ENCODE measurements at regions not wholly inside any gene's neighbourhood (a gene's known extent, or its start where the extent isn't known, plus 50 kb on each side); places are given as distances from the start of the nearest gene placed in this dataset.

GRCh38 chr11:103682318-103683184 lies 353.9 kb upstream of the DDI1 start:
- Mint-ChIP-seq H3K36me3 (no peaks in the 10 kb centered on the region), H3K4me1 (peaks cover 20% of the 10 kb centered on the region), H3K9me3 (peaks cover 10% of the 10 kb centered on the region), H3K27ac (no peak overlapping the region), H3K4me3 (peak overlapping the region; percentile 16), H3K27me3 (ENCODE audit: low read depth) (no peaks in the 10 kb centered on the region)
- TF ChIP-seq IRF2 (CRISPR knock-in tag; IDR thresholded peaks at IDR 0.05; ENCODE audit: borderline replicate concordance, low read depth), result no peak
- TF ChIP-seq FOXK1 (CRISPR knock-in tag; IDR thresholded peaks at IDR 0.05), result 0 out of 2 replicates have a peak, but pooled peaks have one; percentile 55
- 0 out of 2 replicates have a peak, but pooled peaks have one; percentile 17 for TF ChIP-seq ZBTB21 (CRISPR knock-in tag; IDR thresholded peaks at IDR 0.05; ENCODE audit: borderline replicate concordance)
- no peak for TF ChIP-seq NR1H2 (CRISPR knock-in tag; IDR thresholded peaks at IDR 0.05)
- TF ChIP-seq NFYB (CRISPR knock-in tag; conservative IDR thresholded peaks at IDR 0.05; ENCODE audit: low read depth), result no peak
- no peak for TF ChIP-seq JUN (CRISPR knock-in tag; IDR thresholded peaks at IDR 0.05)
- TF ChIP-seq PRDM15 (CRISPR knock-in tag; IDR thresholded peaks at IDR 0.05), result peak; percentile 95
- peak; percentile 82 for TF ChIP-seq CTCF (IDR thresholded peaks at IDR 0.05)
- DNase-seq (ENCODE audit: low spot score) (peak; percentile 66), ATAC-seq (peak; percentile 96)
- ChIA-PET CTCF (interaction anchor here (0.5 to 1.9 kb wide), 56 partner anchors 10 to 1159 kb away, joined by 3 to 41 read pairs (median 4); partner anchors contain the start of gene PDGFD), POLR2A (no interaction called here)

GRCh38 chr11:103683576-103683975 lies 352.9 kb upstream of the DDI1 start:
- POLR2A ChIA-PET, result no interaction called here
- no peak for DNase-seq (ENCODE audit: low spot score)
- no peak for ATAC-seq
- Mint-ChIP-seq H3K27me3 (ENCODE audit: low read depth) (no peaks in the 10 kb centered on the region), H3K27ac (no peak overlapping the region), H3K36me3 (no peaks in the 10 kb centered on the region), H3K4me1 (peaks cover 20% of the 10 kb centered on the region), H3K4me3 (no peak overlapping the region), H3K9me3 (peaks cover 10% of the 10 kb centered on the region)
- CTCF ChIA-PET, result interaction anchor here (1.8 to 1.9 kb wide), 5 partner anchors 83 to 571 kb away, joined by 4 to 41 read pairs (median 13); partner anchors contain the start of gene PDGFD
- no peak for TF ChIP-seq MAX (CRISPR knock-in tag; IDR thresholded peaks at IDR 0.05)
- no peak for TF ChIP-seq HMGXB4 (CRISPR knock-in tag; IDR thresholded peaks at IDR 0.05)
- TF ChIP-seq SP1 (CRISPR knock-in tag; conservative IDR thresholded peaks at IDR 0.05), result no peak
- no peak for TF ChIP-seq ATF6 (CRISPR knock-in tag; IDR thresholded peaks at IDR 0.05)
- TF ChIP-seq USF1 (CRISPR knock-in tag; IDR thresholded peaks at IDR 0.05), result no peak
- TF ChIP-seq AFF4 (CRISPR knock-in tag; IDR thresholded peaks at IDR 0.05; ENCODE audit: borderline replicate concordance), result no peak
- no peak for TF ChIP-seq ZNF121 (CRISPR knock-in tag; IDR thresholded peaks at IDR 0.05)
- no peak for TF ChIP-seq NFYB (CRISPR knock-in tag; conservative IDR thresholded peaks at IDR 0.05; ENCODE audit: low read depth)
